Dedifferentiated amniotic fluid mesenchymal stem cell (primary cell): ENCODE measurements at regions not wholly inside any gene's neighbourhood (a gene's known extent, or its start where the extent isn't known, plus 50 kb on each side); places are given as distances from the start of the nearest gene placed in this dataset.

Experiments
- DNase-seq: peaks from one replicate; pipeline ENCODE4 v3.0.0-alpha.2; 2016; ENCODE audit errors: extremely low spot score

DNA sequence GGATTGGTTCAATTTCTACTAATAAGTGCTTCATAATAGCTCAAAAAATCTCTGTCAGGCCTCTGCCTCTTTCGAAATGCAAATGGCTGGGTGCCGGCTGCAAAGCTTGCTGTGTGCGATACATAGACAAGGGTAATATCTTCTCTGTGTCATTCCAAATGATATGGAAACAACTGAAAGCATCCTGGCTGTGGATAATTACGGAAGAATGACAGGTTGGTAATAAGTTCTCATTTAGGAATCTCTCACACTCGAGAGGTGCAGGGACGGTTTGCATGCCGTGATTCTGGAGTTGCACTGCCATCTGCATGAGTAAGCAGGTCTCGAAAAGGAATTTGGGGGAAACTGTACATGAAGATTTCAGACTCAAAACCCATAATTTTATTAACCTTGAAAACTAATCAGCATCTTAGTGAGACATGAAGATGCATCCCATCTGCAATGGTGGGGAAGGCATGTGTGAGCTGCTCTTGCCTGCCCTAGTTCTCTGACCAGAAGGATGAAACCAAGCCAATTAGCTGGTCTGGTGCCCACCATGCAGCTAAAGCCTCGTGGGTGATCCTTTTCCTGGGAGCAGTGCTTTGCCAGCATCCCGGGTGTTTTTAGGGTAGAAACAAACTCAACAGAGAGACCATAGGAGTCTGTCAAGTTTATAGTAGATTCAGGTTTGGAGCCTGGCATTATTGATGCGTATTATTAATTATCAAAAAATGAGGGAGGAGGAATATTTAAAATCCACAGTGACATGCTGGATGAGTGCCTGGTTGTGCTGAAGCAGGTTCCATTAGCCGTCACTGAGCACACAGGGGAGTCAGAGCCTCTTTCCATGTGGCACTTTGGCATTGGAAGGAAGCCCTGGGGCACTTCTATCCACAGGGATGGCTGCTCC is 503.6 kb upstream of the MGMT start:
- DNase-seq = no peak

DNA sequence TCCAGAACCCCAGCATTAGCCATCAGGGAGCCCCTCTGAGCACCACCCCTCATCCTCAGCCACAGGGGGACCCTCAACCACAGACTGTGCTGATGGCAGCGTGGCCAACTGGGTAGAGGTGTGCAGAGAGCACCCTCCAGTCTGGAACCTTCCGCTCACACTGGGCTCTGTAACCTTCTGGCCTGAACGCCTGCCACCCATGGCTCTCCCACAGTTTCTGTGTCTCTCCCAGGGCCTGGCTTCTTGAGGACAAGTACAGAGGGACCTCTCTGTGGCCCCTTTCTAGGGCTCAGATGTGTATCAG is 503.0 kb upstream of the MGMT start:
- no peak for DNase-seq

GRCh38 chr10:128967980-128968756 is 498.9 kb upstream of the MGMT start:
- no peak for DNase-seq

- no peak for DNase-seq
Measured at GRCh38 chr10:128969551-128969950, 497.5 kb upstream of the MGMT start.

DNA sequence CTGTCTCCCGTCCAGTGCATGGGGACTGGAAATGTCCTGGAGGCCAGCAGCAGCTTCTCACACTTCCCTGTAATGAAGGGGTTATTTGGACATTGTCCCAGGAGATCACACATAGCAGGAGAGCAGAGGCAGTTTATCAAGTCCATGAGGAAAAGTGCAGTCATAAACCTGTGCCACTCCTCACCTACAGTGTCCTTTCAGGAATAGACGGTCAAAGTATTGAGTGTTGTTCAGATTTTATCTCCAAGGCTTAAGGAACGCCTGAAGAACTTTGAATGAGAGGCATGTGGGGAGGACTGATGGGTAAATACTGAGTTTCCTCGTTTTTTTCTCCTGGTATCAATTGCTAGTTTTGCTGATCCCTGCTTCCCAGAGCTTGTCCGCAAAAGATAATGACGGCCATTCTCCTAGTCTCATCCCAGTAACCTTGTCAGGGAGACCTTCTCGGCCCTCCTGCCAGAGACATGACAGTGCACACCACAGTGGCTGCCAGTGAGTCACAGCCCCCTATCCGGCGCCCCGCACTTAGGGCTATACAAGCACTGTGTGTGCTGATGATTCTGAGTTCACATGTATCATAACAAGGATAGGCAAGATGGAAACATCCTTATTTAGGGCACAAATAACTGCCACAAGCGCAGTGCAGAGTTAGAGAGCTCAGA is 495.5 kb upstream of the MGMT start:
- no peak for DNase-seq

DNA sequence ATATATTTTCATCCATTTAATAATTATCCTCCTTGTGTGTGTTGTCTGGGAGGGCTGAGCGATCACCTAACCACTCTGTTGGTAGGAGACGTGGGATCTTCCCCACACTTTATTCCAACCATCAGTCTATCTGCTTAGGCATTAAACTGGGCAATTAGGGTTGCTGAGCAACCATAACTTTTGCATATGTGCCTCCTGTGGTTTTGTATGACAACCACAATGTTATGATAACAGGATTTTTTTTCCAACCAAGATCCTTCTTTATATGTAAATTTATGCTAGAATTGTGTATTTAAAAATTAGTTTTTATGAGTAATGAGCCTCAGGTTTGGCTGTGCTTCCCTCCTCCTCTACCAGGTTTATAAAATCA is 495.0 kb upstream of the MGMT start:
- no peak for DNase-seq

DNA sequence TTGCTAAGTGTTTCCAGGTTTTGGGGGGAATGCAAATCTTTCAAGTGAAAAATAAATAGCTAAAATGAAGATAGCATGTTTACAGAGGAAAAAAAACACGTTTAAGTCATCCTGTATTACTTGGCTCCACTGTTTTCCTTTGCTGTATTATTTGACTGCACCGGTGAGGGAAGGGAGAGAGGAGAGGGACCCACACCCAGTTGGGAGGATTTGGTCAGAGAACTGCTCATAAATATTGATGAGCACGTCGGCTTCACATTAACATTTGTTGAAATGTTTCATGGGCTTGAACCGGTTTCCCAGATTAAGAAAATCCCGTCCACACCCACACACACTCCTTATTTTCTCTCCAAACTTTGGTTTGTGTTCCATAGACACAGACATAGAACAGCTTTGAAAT is 493.8 kb upstream of the MGMT start:
- DNase-seq = no peak

DNA sequence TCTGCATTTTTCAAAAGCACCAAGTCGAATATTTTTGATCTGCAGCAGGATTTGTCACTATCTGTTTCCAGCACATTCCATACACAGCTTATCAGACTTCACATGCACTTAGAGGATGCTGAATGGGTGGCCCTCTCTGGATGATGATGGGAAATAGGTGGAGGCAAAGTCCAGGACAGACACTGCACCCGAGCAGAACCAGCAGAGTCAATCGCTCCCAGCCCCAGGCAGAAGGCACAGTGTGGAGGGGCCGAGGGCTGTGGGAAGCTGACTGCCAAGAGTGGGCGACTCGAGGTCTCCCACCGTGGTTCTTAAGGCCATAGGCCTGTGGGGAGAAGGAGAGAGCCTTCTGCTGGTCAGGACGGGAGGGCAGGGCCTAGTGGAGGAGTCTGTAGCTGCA is 490.2 kb upstream of the MGMT start:
- no peak for DNase-seq

GRCh38 chr10:128978211-128978610 is 488.8 kb upstream of the MGMT start:
- DNase-seq = no peak

- no peak for DNase-seq
Measured at GRCh38 chr10:128979405-128979804, 487.6 kb upstream of the MGMT start.

- DNase-seq = no peak
Measured at GRCh38 chr10:128981251-128981650, 485.8 kb upstream of the MGMT start.

GRCh38 chr10:128981881-128982615 is 485.0 kb upstream of the MGMT start:
- no peak for DNase-seq

- DNase-seq = no peak
Measured at GRCh38 chr10:128982616-128982915, 484.5 kb upstream of the MGMT start.

DNA sequence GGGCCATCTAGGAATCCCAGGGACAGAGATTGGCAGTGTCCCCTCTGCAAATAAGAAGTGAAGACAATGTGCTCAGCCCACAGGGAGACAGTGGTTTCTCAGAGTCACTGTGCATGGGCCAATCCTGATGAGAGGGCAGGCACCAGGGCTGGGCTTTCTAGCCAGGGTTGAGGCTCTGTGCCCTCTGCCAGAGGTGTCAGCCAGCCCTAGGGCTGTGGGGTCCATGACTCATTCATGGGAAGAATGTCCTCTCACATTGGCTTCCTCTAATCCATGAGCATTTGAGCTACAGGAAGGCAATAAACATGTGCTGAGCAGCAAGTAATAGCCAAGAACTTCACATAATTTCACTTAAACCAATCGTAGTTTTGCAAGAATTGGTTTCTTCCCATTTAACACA is 482.0 kb upstream of the MGMT start:
- no peak for DNase-seq

- no peak for DNase-seq
Measured at GRCh38 chr10:128990986-128991385, 476.1 kb upstream of the MGMT start.

GRCh38 chr10:128992770-128993169 is 474.3 kb upstream of the MGMT start:
- no peak for DNase-seq

- DNase-seq = no peak
Measured at GRCh38 chr10:128993443-128993842, 473.6 kb upstream of the MGMT start.

DNA sequence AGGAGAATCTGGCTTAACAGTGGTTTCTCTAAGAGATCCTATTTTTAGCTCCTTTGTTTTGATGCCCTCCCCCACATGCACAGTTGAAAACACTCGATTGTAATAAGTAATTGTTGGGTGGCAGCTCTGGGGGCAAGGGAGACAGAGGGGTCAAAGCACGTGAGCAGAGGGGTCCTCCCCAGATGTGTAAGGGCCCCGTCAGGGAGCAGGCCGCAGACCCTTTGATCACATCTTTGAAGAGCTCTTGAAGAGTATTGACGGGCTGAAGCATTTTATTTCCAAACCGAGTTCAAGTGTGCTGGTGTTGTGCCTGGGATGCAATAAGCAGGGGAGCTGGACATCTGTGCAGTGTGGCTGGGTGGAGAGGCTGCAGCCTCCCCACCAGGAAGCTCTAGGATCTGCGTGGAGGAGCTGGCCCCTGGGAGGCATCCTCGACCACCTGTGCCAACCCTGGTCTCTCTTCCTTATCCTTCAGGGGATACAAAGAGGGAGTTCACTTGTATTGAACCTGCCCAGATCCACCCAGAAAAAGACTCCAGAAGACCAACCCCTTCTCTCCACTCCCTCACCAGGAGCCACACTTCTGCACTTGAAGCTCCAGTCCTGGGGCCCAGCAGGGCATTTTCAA is 473.0 kb upstream of the MGMT start:
- DNase-seq = no peak

DNA sequence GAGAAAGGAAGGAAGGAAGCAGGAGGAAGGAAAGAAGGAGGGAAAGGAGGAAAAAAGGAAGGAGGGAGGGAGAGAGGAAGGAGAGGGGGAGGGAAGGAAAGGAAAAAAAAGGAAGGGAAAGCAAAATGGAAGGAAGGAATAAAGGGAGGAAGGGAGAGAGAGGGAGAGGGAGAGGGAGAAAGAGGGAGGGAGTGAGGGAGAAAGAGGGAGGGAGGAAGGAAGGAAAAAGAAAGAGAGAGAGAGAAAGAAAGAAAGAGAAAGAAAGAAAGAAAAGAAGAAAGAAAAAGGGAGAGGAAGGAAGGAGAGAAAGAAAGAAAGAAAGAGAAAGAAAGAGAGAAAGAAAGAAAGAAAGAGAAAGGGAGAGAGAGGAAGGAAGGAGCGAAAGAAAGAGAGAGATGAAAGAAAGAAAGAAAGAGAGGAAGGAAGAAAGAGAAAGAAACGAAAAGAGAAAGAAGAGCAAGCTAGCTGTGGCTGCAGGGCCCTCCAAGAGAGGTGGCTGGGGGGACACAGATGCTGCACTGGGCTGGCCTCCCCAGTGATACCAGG is 472.4 kb upstream of the MGMT start:
- no peak for DNase-seq

GRCh38 chr10:128995676-128996075 is 471.4 kb upstream of the MGMT start:
- DNase-seq = no peak

- no peak for DNase-seq
Measured at GRCh38 chr10:128996092-128996491, 470.9 kb upstream of the MGMT start.
